SU-DHL-6 (cell line): ENCODE measurements at regions not wholly inside any gene's neighbourhood (a gene's known extent, or its start where the extent isn't known, plus 50 kb on each side); places are given as distances from the start of the nearest gene placed in this dataset.

ENCODE experiments used
- H2AFZ ChIP-seq: fragments of 200-600 bp; sonication (generic); 2 replicates; pipeline ENCODE4 v1.6.1; 2014; ENCODE audit warnings: low read depth, mild to moderate bottlenecking, moderate library complexity, mixed read lengths, antibody characterized with exemption, low read length; ENCODE audit not compliant: severe bottlenecking
- H3F3A ChIP-seq: fragments of 200-600 bp; shearing (Covaris generic); 2 replicates; pipeline ENCODE4 v1.6.0; 2016; ENCODE audit warnings: antibody characterized with exemption, mild to moderate bottlenecking; ENCODE audit not compliant: insufficient read depth
- H3K27ac ChIP-seq: fragments of 200-600 bp; sonication (generic); 2 replicates; pipeline ENCODE4 v1.5.1; 2016; ENCODE audit warnings: low read depth, mild to moderate bottlenecking, low read length, moderate library complexity, mixed read lengths
- H3K27me3 ChIP-seq: fragments of 200-600 bp; sonication (generic), shearing (Covaris generic); 2 replicates; pipeline ENCODE4 v1.6.0; 2014; ENCODE audit warnings: mild to moderate bottlenecking, low read length
- H3K36me3 ChIP-seq: fragments of 200-600 bp; sonication (generic); 2 replicates; pipeline ENCODE4 v1.6.1; 2014; ENCODE audit warnings: mild to moderate bottlenecking, low read length, mixed read lengths
- H3K4me2 ChIP-seq: fragments of 300-600, 200-600 bp; shearing (Covaris generic), sonication (generic); 2 replicates; pipeline ENCODE4 v1.6.0; 2014; ENCODE audit warnings: low read length, low read depth, mild to moderate bottlenecking; ENCODE audit not compliant: poor library complexity, severe bottlenecking
- H3K4me3 ChIP-seq: fragments of 200-600 bp; sonication (generic); 2 replicates; pipeline ENCODE4 v1.5.1; 2014; ENCODE audit warnings: antibody characterized with exemption, low read length, mild to moderate bottlenecking, mixed read lengths; ENCODE audit not compliant: insufficient read depth, poor library complexity, severe bottlenecking
- H3K79me2 ChIP-seq: fragments of 200-600 bp; sonication (generic); 2 replicates; pipeline ENCODE4 v1.6.1; 2014; ENCODE audit warnings: mild to moderate bottlenecking, low read length, moderate library complexity; ENCODE audit not compliant: insufficient read depth
- H3K9ac ChIP-seq: fragments of 200-600 bp; sonication (generic); 2 replicates; pipeline ENCODE4 v1.7.0; 2014; ENCODE audit warnings: mild to moderate bottlenecking, low read length
- H3K9me2 ChIP-seq: fragments of 200-600 bp; sonication (generic); replicated peaks from 2 replicates; pipeline ENCODE4 v1.6.1; 2014; ENCODE audit warnings: low read length; ENCODE audit not compliant: insufficient read depth
- H3K9me3 ChIP-seq: fragments of 200-600 bp; sonication (generic); 2 replicates; pipeline ENCODE4 v1.6.1; 2014; ENCODE audit warnings: low read length, mixed read lengths; ENCODE audit not compliant: insufficient read depth
- H4K20me1 ChIP-seq: fragments of 200-600 bp; sonication (generic); 2 replicates; pipeline ENCODE4 v1.6.1; 2014; ENCODE audit warnings: low read depth, mild to moderate bottlenecking, antibody characterized with exemption, low read length, moderate library complexity, mixed read lengths
- CTCF ChIP-seq: fragments of 200-600 bp; sonication (generic); IDR thresholded peaks from one replicate; pipeline ENCODE4 v1.5.1; 2017; ENCODE audit warnings: antibody characterized with exemption, mild to moderate bottlenecking, low read length, moderate library complexity; ENCODE audit not compliant: insufficient read depth, poor library complexity, severe bottlenecking
- EZH2phosphoT487 ChIP-seq: fragments of 200-600 bp; sonication (generic), shearing (Covaris generic); conservative IDR thresholded peaks from 2 replicates; pipeline ENCODE4 v1.6.1; 2018; ENCODE audit warnings: mild to moderate bottlenecking, antibody characterized with exemption, low read length, moderate library complexity, mixed read lengths

- no peak overlapping the region for H3K27ac ChIP-seq
- H3K9me2 ChIP-seq: no peaks in the 10 kb centered on the region
- H3K9me3 ChIP-seq: no peaks in the 10 kb centered on the region
- no peak overlapping the region for H3K9ac ChIP-seq
- no peaks in the 10 kb centered on the region for H3K36me3 ChIP-seq
- no peak overlapping the region for H3K4me2 ChIP-seq
- TF ChIP-seq EZH2phosphoT487 (no peak), CTCF (no peak)
- no peaks in the 10 kb centered on the region for H3K79me2 ChIP-seq
- H3K4me3 ChIP-seq: no peak overlapping the region
- H2AFZ ChIP-seq: no peak overlapping the region
- no peaks in the 10 kb centered on the region for H3K27me3 ChIP-seq
- H4K20me1 ChIP-seq: no peaks in the 10 kb centered on the region
- no peaks in the 10 kb centered on the region for H3F3A ChIP-seq
Observed at GRCh38 chr2:12170121-12170520, 423.7 kb downstream of the LPIN1 start.

- Histone ChIP-seq H3K36me3 (no peaks in the 10 kb centered on the region), H3F3A (no peaks in the 10 kb centered on the region)
Observed at GRCh38 chr2:12173271-12173942, 427.0 kb downstream of the LPIN1 start.

GRCh38 chr2:12173943-12174340 is 427.5 kb downstream of the LPIN1 start:
- no peaks in the 10 kb centered on the region for H3K9me3 ChIP-seq
- TF ChIP-seq CTCF (no peak), EZH2phosphoT487 (no peak)

More at GRCh38 chr2:12173271-12173942, 427.0 kb downstream of the LPIN1 start:
- Histone ChIP-seq H3K9me2 (no peaks in the 10 kb centered on the region), H3K9me3 (no peaks in the 10 kb centered on the region), H4K20me1 (no peaks in the 10 kb centered on the region), H3K4me2 (no peak overlapping the region), H3K9ac (no peak overlapping the region), H3K27me3 (no peaks in the 10 kb centered on the region), H3K79me2 (no peaks in the 10 kb centered on the region), H3K27ac (no peak overlapping the region), H3K4me3 (no peak overlapping the region), H2AFZ (no peak overlapping the region)
- TF ChIP-seq CTCF (no peak), EZH2phosphoT487 (no peak)

More at GRCh38 chr2:12173943-12174340, 427.5 kb downstream of the LPIN1 start:
- no peak overlapping the region for H3K4me3 ChIP-seq
- H3K27ac ChIP-seq: no peak overlapping the region
- no peaks in the 10 kb centered on the region for H3K27me3 ChIP-seq
- no peaks in the 10 kb centered on the region for H3K79me2 ChIP-seq
- no peak overlapping the region for H3K4me2 ChIP-seq
- H3K9ac ChIP-seq: no peak overlapping the region
- H2AFZ ChIP-seq: no peak overlapping the region
- H3K9me2 ChIP-seq: no peaks in the 10 kb centered on the region
- no peaks in the 10 kb centered on the region for H3F3A ChIP-seq
- no peaks in the 10 kb centered on the region for H4K20me1 ChIP-seq
- no peaks in the 10 kb centered on the region for H3K36me3 ChIP-seq
